GM23338 (cell line): ENCODE measurements at regions not wholly inside any gene's neighbourhood (a gene's known extent, or its start where the extent isn't known, plus 50 kb on each side); places are given as distances from the start of the nearest gene placed in this dataset.

Experiments
- ATAC-seq: fragments of 200-7000 bp; cut with Tn5 transposase; 3 replicates; pipeline ENCODE4 v1.9.1; 2020
- DNase-seq: peaks from one replicate; pipeline ENCODE4 v3.0.0-alpha.2; 2015; ENCODE audit warnings: low spot score
- H2AFZ ChIP-seq: fragments of 200-600 bp; sonication (generic); 2 replicates; pipeline ENCODE4 v1.8.0; 2016; ENCODE audit warnings: antibody characterized with exemption, mild to moderate bottlenecking, moderate library complexity
- H3F3A ChIP-seq: fragments of 200-600 bp; sonication (generic); replicated peaks from 2 replicates; pipeline ENCODE4 v1.8.0; 2017; ENCODE audit warnings: antibody characterized with exemption, mixed run types, low read depth
- H3K27ac ChIP-seq: fragments of 200-600 bp; sonication (generic); 2 replicates; pipeline ENCODE4 v1.6.1; 2016; ENCODE audit warnings: low read depth
- H3K27me3 ChIP-seq: fragments of 200-600 bp; sonication (generic); 2 replicates; pipeline ENCODE4 v1.8.0; 2016; ENCODE audit warnings: mild to moderate bottlenecking, mixed run types, moderate library complexity; ENCODE audit not compliant: insufficient read depth
- H3K36me3 ChIP-seq: fragments of 200-600 bp; sonication (generic); 2 replicates; pipeline ENCODE4 v1.8.0; 2016; ENCODE audit warnings: mild to moderate bottlenecking; ENCODE audit not compliant: insufficient read depth
- H3K4me1 ChIP-seq: fragments of 200-600 bp; sonication (generic); 2 replicates; pipeline ENCODE4 v1.8.0; 2016; ENCODE audit warnings: mild to moderate bottlenecking, moderate library complexity; ENCODE audit not compliant: insufficient read depth
- H3K4me2 ChIP-seq: fragments of 200-600 bp; sonication (generic); 2 replicates; pipeline ENCODE4 v1.7.1; 2017; ENCODE audit warnings: mixed run types
- H3K4me3 ChIP-seq: fragments of 200-600 bp; sonication (generic); 2 replicates; pipeline ENCODE4 v1.6.1; 2016; ENCODE audit warnings: mixed run types
- H3K79me2 ChIP-seq: fragments of 200-600 bp; sonication (generic); replicated peaks from 2 replicates; pipeline ENCODE4 v1.8.0; 2017; ENCODE audit warnings: mild to moderate bottlenecking; ENCODE audit not compliant: insufficient read depth
- H3K9me2 ChIP-seq: fragments of 200-600 bp; sonication (generic); 2 replicates; pipeline ENCODE4 v1.8.0; 2017; ENCODE audit not compliant: insufficient read depth
- H4K20me1 ChIP-seq: fragments of 200-600 bp; sonication (generic); replicated peaks from 2 replicates; pipeline ENCODE4 v1.8.0; 2017; ENCODE audit warnings: mild to moderate bottlenecking; ENCODE audit not compliant: insufficient read depth
- H3K27ac Mint-ChIP-seq: 2 replicates; pipeline ENCODE4 v1.8.0; 2020; ENCODE audit warnings: inconsistent platforms, mild to moderate bottlenecking, moderate library complexity, mixed read lengths
- H3K27me3 Mint-ChIP-seq: 3 replicates; pipeline ENCODE4 v1.8.0; 2022; ENCODE audit warnings: low read depth, mild to moderate bottlenecking, moderate library complexity, mixed read lengths, inconsistent platforms; ENCODE audit not compliant: insufficient read depth, poor library complexity
- H3K36me3 Mint-ChIP-seq: 3 replicates; pipeline ENCODE4 v1.8.0; 2021; ENCODE audit warnings: low read depth, mild to moderate bottlenecking, inconsistent platforms, moderate library complexity, mixed read lengths
- H3K4me1 Mint-ChIP-seq: 3 replicates; pipeline ENCODE4 v1.8.0; 2020; ENCODE audit warnings: mild to moderate bottlenecking, inconsistent platforms, mixed read lengths
- H3K4me3 Mint-ChIP-seq: 3 replicates; pipeline ENCODE4 v1.8.0; 2021; ENCODE audit warnings: moderate library complexity, mild to moderate bottlenecking, inconsistent platforms, mixed read lengths
- H3K9me3 Mint-ChIP-seq: 3 replicates; pipeline ENCODE4 v1.8.0; 2020; ENCODE audit warnings: moderate library complexity, mild to moderate bottlenecking, inconsistent platforms, mixed read lengths
- CTCF ChIP-seq, 2 experiments: fragments of 200-600 bp in 1 of 2; sonication (generic) in 1 of 2; conservative IDR thresholded peaks; 2 replicates each; pipeline versions ENCODE4 v1.5.1 to v1.6.1; 2016 to 2017; ENCODE audit warnings: antibody characterized with exemption in 2 of 2, low read depth in 2 of 2, mild to moderate bottlenecking in 2 of 2, moderate library complexity in 1 of 2
- ETS1 ChIP-seq: IDR thresholded peaks from 2 replicates; pipeline ENCODE4 v1.6.1; 2016; ENCODE audit warnings: antibody characterized with exemption
- EZH2 ChIP-seq: fragments of 200-600 bp; sonication (generic); IDR thresholded peaks from one replicate; pipeline ENCODE4 v1.8.0; 2017; ENCODE audit warnings: antibody characterized with exemption, mild to moderate bottlenecking, low read depth; ENCODE audit not compliant: unreplicated experiment

DNA sequence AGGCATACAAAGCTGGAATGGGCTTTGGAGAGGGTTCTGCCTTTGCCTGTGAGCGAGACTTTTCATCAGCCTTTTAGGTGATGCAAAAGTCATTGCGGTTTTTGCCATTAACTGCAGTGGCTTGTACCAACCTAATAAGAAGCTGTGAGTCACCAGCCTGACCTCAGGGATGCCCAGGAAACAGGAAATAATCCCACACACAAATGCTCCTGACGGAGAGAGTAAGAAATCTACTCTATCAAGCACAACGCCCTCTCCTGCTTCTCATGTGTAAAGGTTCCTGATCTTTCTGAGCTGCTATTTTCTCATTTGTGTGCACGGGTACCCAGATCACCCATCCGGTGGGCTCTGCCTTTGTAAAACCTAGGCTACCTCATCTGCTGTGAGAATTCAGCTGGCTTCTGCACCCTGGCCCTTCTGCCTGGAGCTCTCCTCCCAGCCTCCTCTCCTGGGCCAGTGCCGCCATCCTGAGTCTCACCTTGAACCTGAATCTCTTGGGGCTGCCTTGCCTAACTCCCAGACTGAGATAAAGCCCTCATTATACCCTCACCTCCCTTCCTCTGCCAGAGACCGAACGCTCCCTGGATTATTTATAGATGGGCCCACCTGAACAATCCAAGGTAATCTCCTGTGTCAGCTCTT, 299.7 kb downstream of the C16orf95 start:
- peak; percentile 62 for DNase-seq
- 0 out of 2 replicates have a peak, but pooled peaks cover 2% of the 10 kb centered on the region for H3K9me2 ChIP-seq
- Mint-ChIP-seq H3K27me3 (no peaks in the 10 kb centered on the region), H3K4me3 (no peak overlapping the region), H3K27ac (no peak overlapping the region), H3K36me3 (no peaks in the 10 kb centered on the region), H3K9me3 (no peaks in the 10 kb centered on the region), H3K4me1 (0 out of 3 replicates have a peak, but pooled peaks cover 3% of the 10 kb centered on the region)
- H3F3A ChIP-seq: no peaks in the 10 kb centered on the region
- H3K27me3 ChIP-seq: no peaks in the 10 kb centered on the region
- no peaks in the 10 kb centered on the region for H4K20me1 ChIP-seq
- TF ChIP-seq ETS1 (no peak), CTCF (conservative IDR thresholded peaks at IDR 0.05; ENCODE audit: low read depth in 2 of 2) (peak; percentile 30 to 48; a peak in 2 of 4 replicates)
- no peak overlapping the region for H2AFZ ChIP-seq
- no peak overlapping the region for H3K4me2 ChIP-seq
- no peak overlapping the region for H3K4me3 ChIP-seq
- H3K36me3 ChIP-seq: no peaks in the 10 kb centered on the region
- peak; percentile 70 for ATAC-seq
- no peaks in the 10 kb centered on the region for H3K79me2 ChIP-seq
- no peaks in the 10 kb centered on the region for H3K4me1 ChIP-seq
- H3K27ac ChIP-seq: no peak overlapping the region

GRCh38 chr16:87025676-87026075, 291.5 kb downstream of the C16orf95 start:
- DNase-seq: no peak

GRCh38 chr16:87027056-87027616, 290.1 kb downstream of the C16orf95 start:
- H3K9me3 Mint-ChIP-seq: no peaks in the 10 kb centered on the region; the same call in 1 of the 3 replicates
- no peak overlapping the region for H3K27ac ChIP-seq
- no peak overlapping the region for H2AFZ ChIP-seq
- H3K79me2 ChIP-seq: no peaks in the 10 kb centered on the region
- DNase-seq (no peak), ATAC-seq (no peak)
- no peaks in the 10 kb centered on the region for H3F3A ChIP-seq
- H3K9me2 ChIP-seq: 0 out of 2 replicates have a peak, but pooled peaks cover 8% of the 10 kb centered on the region
- H3K27ac Mint-ChIP-seq: no peak overlapping the region
- no peak overlapping the region for H3K4me3 ChIP-seq
- no peaks in the 10 kb centered on the region for H3K4me1 ChIP-seq
- H3K36me3 Mint-ChIP-seq: no peaks in the 10 kb centered on the region
- H3K27me3 ChIP-seq: no peaks in the 10 kb centered on the region
- H3K4me2 ChIP-seq: no peak overlapping the region
- H3K4me3 Mint-ChIP-seq: no peak overlapping the region
- no peaks in the 10 kb centered on the region for H4K20me1 ChIP-seq
- H3K27me3 Mint-ChIP-seq: peaks cover 6% of the 10 kb centered on the region
- no peak for TF ChIP-seq EZH2
- H3K36me3 ChIP-seq: no peaks in the 10 kb centered on the region
- H3K4me1 Mint-ChIP-seq: no peaks in the 10 kb centered on the region

More at GRCh38 chr16:87025676-87026075, 291.5 kb downstream of the C16orf95 start:
- Mint-ChIP-seq H3K4me3 (no peak overlapping the region), H3K27me3 (peaks cover 6% of the 10 kb centered on the region), H3K36me3 (no peaks in the 10 kb centered on the region), H3K4me1 (no peaks in the 10 kb centered on the region), H3K9me3 (no peaks in the 10 kb centered on the region; the same call in 2 of the 3 replicates), H3K27ac (no peak overlapping the region)
- Histone ChIP-seq H3K79me2 (no peaks in the 10 kb centered on the region), H3F3A (no peaks in the 10 kb centered on the region), H3K4me3 (no peak overlapping the region), H2AFZ (no peak overlapping the region), H3K27me3 (no peaks in the 10 kb centered on the region), H3K9me2 (0 out of 2 replicates have a peak, but pooled peaks cover 8% of the 10 kb centered on the region), H3K36me3 (no peaks in the 10 kb centered on the region), H3K4me2 (no peak overlapping the region), H3K27ac (no peak overlapping the region), H4K20me1 (no peaks in the 10 kb centered on the region), H3K4me1 (no peaks in the 10 kb centered on the region)
- no peak for ATAC-seq
- TF ChIP-seq EZH2: no peak
